PC-9 (cell line): ENCODE measurements at regions not wholly inside any gene's neighbourhood (a gene's known extent, or its start where the extent isn't known, plus 50 kb on each side); places are given as distances from the start of the nearest gene placed in this dataset.
A peak's percentile ranks its signal among the peaks of the same experiment; 100 is the strongest.

Source experiments
- BruUV-seq: library from RNA; stranded (reverse); fragments of 400-500 nt; replicated peaks from 2 replicates; lab custom pipeline; 2021; lab: Mats Ljungman, UMichigan
- CTCF ChIA-PET: fragments of 300-600 bp; sonication (Branson Sonifier 250); formaldehyde crosslinking; loops from one replicate; lab custom pipeline; 2022; ENCODE audit warnings: antibody characterized with exemption; lab: Charles Lee
- POLR2A ChIA-PET: fragments of 300-600 bp; sonication (Branson Sonifier 250); formaldehyde crosslinking; loops from one replicate; lab custom pipeline; 2022; ENCODE audit warnings: antibody characterized with exemption; ENCODE audit not compliant: unreplicated experiment; lab: Charles Lee
- DNase-seq, 2 experiments: peaks; one replicate each; pipeline versions ENCODE4 v3.0.0 to v3.0.0-alpha.2; 2015 to 2022; ENCODE audit warnings: mixed read lengths in 1 of 2
- H2AFZ ChIP-seq: fragments of 200-600 bp; sonication (generic); 2 replicates; pipeline ENCODE4 v1.8.1; 2017; ENCODE audit warnings: antibody characterized with exemption
- H3F3A ChIP-seq: fragments of 200-600 bp; sonication (generic); 2 replicates; pipeline ENCODE4 v1.8.1; 2017; ENCODE audit warnings: antibody characterized with exemption, mild to moderate bottlenecking, low read depth; ENCODE audit not compliant: insufficient read depth
- H3K27ac ChIP-seq: fragments of 200-600 bp; sonication (generic); 2 replicates; pipeline ENCODE4 v1.6.1; 2016; ENCODE audit warnings: mixed run types
- H3K27me3 ChIP-seq: fragments of 200-600 bp; sonication (generic); 2 replicates; pipeline ENCODE4 v1.6.1; 2016; ENCODE audit warnings: low read depth, mixed run types; ENCODE audit not compliant: insufficient read depth
- H3K36me3 ChIP-seq: fragments of 200-600 bp; sonication (generic); 2 replicates; pipeline ENCODE4 v1.6.1; 2016; ENCODE audit warnings: low read depth, mixed run types
- H3K4me1 ChIP-seq: fragments of 200-600 bp; sonication (generic); replicated peaks from 2 replicates; pipeline ENCODE4 v1.6.1; 2016; ENCODE audit warnings: mixed run types; ENCODE audit not compliant: insufficient read depth
- H3K4me2 ChIP-seq: fragments of 200-600 bp; sonication (generic); 2 replicates; pipeline ENCODE4 v1.6.1; 2017; ENCODE audit warnings: mixed run types
- H3K4me3 ChIP-seq: fragments of 200-600 bp; sonication (generic); 2 replicates; pipeline ENCODE4 v1.6.1; 2016; ENCODE audit warnings: mixed run types
- H3K79me2 ChIP-seq: fragments of 200-600 bp; sonication (generic); 2 replicates; pipeline ENCODE4 v1.6.1; 2017; ENCODE audit warnings: low read depth, mixed run types
- H3K9me2 ChIP-seq: fragments of 200-600 bp; sonication (generic); 2 replicates; pipeline ENCODE4 v1.8.1; 2017; ENCODE audit warnings: mild to moderate bottlenecking; ENCODE audit not compliant: insufficient read depth
- H3K9me3 ChIP-seq: fragments of 200-600 bp; sonication (generic); 2 replicates; pipeline ENCODE4 v1.8.1; 2016; ENCODE audit warnings: low read depth; ENCODE audit not compliant: insufficient read depth
- H4K20me1 ChIP-seq: fragments of 200-600 bp; sonication (generic); 2 replicates; pipeline ENCODE4 v1.8.1; 2017; ENCODE audit not compliant: insufficient read depth
- CTCF ChIP-seq: fragments of 200-600 bp; sonication (generic); conservative IDR thresholded peaks from 2 replicates; pipeline ENCODE4 v1.6.1; 2017; ENCODE audit warnings: mixed run types, antibody characterized with exemption, mild to moderate bottlenecking, moderate library complexity
- EZH2 ChIP-seq: fragments of 200-600 bp; sonication (generic); IDR thresholded peaks from 2 replicates; pipeline ENCODE4 v1.8.0; 2017; ENCODE audit warnings: antibody characterized with exemption, low read depth
- intact Hi-C: fragments of 100-400 bp; cut with micrococcal nuclease; formaldehyde crosslinking; loops from one replicate; pipeline ENCODE4 v1.10.0; 2022; ENCODE audit not compliant: unreplicated experiment

GRCh38 chr1:98405581-98406074, 255.9 kb upstream of the SNX7 start:
- H3K36me3 ChIP-seq = no peaks in the 10 kb centered on the region
- peak in 1 of 2 experiments; percentile 39 for DNase-seq
- intact Hi-C loops = no loop called here
- ChIA-PET CTCF (interaction anchor here (0.8 kb wide), 1 partner anchor 13 kb away, joined by 4 read pairs; no protein-coding TSS in a partner anchor), POLR2A (interaction anchor here (0.6 kb wide), 1 partner anchor 746 kb away, joined by 3 read pairs; no protein-coding TSS in a partner anchor)
- H3K4me1 ChIP-seq = 0 out of 2 replicates have a peak, but pooled peaks cover 7% of the 10 kb centered on the region
- H3K79me2 ChIP-seq = no peaks in the 10 kb centered on the region
- H3K27ac ChIP-seq = no peak overlapping the region
- H3F3A ChIP-seq = no peaks in the 10 kb centered on the region
- TF ChIP-seq CTCF = no peak
- TF ChIP-seq EZH2 = no peak
- H3K9me3 ChIP-seq = no peaks in the 10 kb centered on the region
- H2AFZ ChIP-seq = 0 out of 2 replicates have a peak overlapping the region, but pooled peaks have one; percentile 24
- no TSS peak for BruUV-seq
- no peaks in the 10 kb centered on the region for H3K27me3 ChIP-seq
- no peak overlapping the region for H3K4me3 ChIP-seq
- no peak overlapping the region for H3K4me2 ChIP-seq
- H4K20me1 ChIP-seq = no peaks in the 10 kb centered on the region
- H3K9me2 ChIP-seq = no peaks in the 10 kb centered on the region; the same call in 1 of the 2 replicates

- no peaks in the 10 kb centered on the region for H4K20me1 ChIP-seq
- intact Hi-C loops = no loop called here
- no peaks in the 10 kb centered on the region; the same call in 1 of the 2 replicates for H3K9me2 ChIP-seq
- H3K79me2 ChIP-seq = no peaks in the 10 kb centered on the region
- no peak overlapping the region for H3K4me3 ChIP-seq
- H3K27me3 ChIP-seq = no peaks in the 10 kb centered on the region
- POLR2A ChIA-PET = interaction anchor here (0.6 kb wide), 1 partner anchor 745 kb away, joined by 3 read pairs; no protein-coding TSS in a partner anchor
- no peaks in the 10 kb centered on the region for H3F3A ChIP-seq
- no peak overlapping the region for H3K4me2 ChIP-seq
- H3K36me3 ChIP-seq = no peaks in the 10 kb centered on the region
- BruUV-seq = no TSS peak
- no peak overlapping the region for H3K27ac ChIP-seq
- 0 out of 2 replicates have a peak, but pooled peaks cover 7% of the 10 kb centered on the region for H3K4me1 ChIP-seq
- CTCF ChIA-PET = interaction anchor here (0.8 kb wide), 1 partner anchor 12 kb away, joined by 4 read pairs; no protein-coding TSS in a partner anchor
- H2AFZ ChIP-seq = peak overlapping the region; percentile 41; the same call in 1 of the 2 replicates
- DNase-seq = no peak
- no peaks in the 10 kb centered on the region for H3K9me3 ChIP-seq
- no peak for TF ChIP-seq CTCF
- TF ChIP-seq EZH2 = no peak
These were observed 256.7 kb upstream of the SNX7 start for GRCh38 chr1:98404866-98405265.

GRCh38 chr1:98403963-98404480, 257.5 kb upstream of the SNX7 start:
- Histone ChIP-seq H3K79me2 (no peaks in the 10 kb centered on the region), H3K9me3 (no peaks in the 10 kb centered on the region), H3K36me3 (no peaks in the 10 kb centered on the region), H3F3A (no peaks in the 10 kb centered on the region), H2AFZ (peak overlapping the region; percentile 41; the same call in 1 of the 2 replicates), H3K27me3 (no peaks in the 10 kb centered on the region), H3K27ac (no peak overlapping the region), H3K4me2 (no peak overlapping the region), H3K4me3 (no peak overlapping the region), H4K20me1 (no peaks in the 10 kb centered on the region), H3K4me1 (0 out of 2 replicates have a peak, but pooled peaks cover 7% of the 10 kb centered on the region), H3K9me2 (no peaks in the 10 kb centered on the region; the same call in 1 of the 2 replicates)
- no peak for DNase-seq
- CTCF ChIA-PET = no interaction called here
- TF ChIP-seq CTCF = no peak
- no peak for TF ChIP-seq EZH2
- POLR2A ChIA-PET = interaction anchor here (0.6 kb wide), 1 partner anchor 317 kb away, joined by 7 read pairs; no protein-coding TSS in a partner anchor
- intact Hi-C loops = no loop called here
- no TSS peak for BruUV-seq
